Nephron progenitor cell (in vitro differentiated cells): ENCODE measurements at regions not wholly inside any gene's neighbourhood (a gene's known extent, or its start where the extent isn't known, plus 50 kb on each side); places are given as distances from the start of the nearest gene placed in this dataset.

Experiments used
- DNase-seq: peaks from one replicate; pipeline ENCODE4 v3.0.0; 2021
- H3K27ac Mint-ChIP-seq: 2 replicates; pipeline ENCODE4 v1.8.0; 2021; ENCODE audit warnings: mild to moderate bottlenecking, moderate library complexity, mixed read lengths
- H3K27me3 Mint-ChIP-seq: 2 replicates; pipeline ENCODE4 v1.8.0; 2021; ENCODE audit warnings: mild to moderate bottlenecking, low read depth, mixed read lengths; ENCODE audit not compliant: poor library complexity
- H3K36me3 Mint-ChIP-seq: 2 replicates; pipeline ENCODE4 v1.8.0; 2021; ENCODE audit warnings: low read depth, mixed read lengths
- H3K4me1 Mint-ChIP-seq: 2 replicates; pipeline ENCODE4 v1.8.0; 2021; ENCODE audit warnings: mixed read lengths
- H3K4me3 Mint-ChIP-seq: 2 replicates; pipeline ENCODE4 v1.8.0; 2021; ENCODE audit warnings: mild to moderate bottlenecking, moderate library complexity, mixed read lengths
- H3K9me3 Mint-ChIP-seq: 2 replicates; pipeline ENCODE4 v1.8.0; 2021; ENCODE audit warnings: mild to moderate bottlenecking, moderate library complexity, mixed read lengths
- TF ChIP-seq, protein P1 (sequence below): fragments of 200-600 bp; sonication (generic); IDR thresholded peaks from 2 replicates; pipeline ENCODE4 v1.5.0; 2021; ENCODE audit warnings: antibody characterized with exemption

DNA sequence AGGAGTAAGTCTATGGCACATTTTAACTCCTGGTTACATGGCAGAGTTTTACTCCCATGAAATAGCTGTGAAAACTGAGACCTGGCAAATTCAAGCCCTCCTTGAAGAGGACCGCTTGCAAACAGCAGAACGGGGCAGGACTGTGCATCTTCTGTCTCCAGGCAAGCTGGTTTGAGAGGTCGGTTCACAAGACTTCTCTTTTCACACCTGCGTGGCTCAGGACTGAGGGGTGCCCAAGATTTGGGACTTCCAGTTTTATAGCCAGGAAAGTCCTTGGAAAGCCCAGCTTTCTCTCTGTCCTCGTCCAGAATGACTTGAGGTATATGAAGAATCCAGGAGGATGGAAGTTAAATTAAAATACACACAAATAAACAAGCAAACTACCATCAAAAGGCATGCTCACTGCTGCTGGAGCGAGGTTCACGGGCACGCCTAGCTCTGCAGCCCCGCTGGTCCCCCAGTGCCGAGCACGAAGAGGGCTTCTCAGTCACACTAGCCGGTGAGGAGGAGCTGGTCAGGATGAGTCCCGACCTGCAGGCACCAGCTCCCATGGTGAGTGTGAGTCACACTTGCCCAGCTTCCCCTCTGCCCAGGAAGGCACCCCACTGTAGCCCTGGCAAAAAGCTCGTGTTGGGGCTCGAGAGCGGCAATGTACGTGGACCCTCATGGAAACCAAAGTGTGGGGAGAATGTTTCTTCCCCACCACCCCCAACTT, 1382.4 kb downstream of the BRD1 start:
- DNase-seq: no peak
- H3K4me1 Mint-ChIP-seq: peaks cover 4% of the 10 kb centered on the region
- no peaks in the 10 kb centered on the region for H3K9me3 Mint-ChIP-seq
- H3K27ac Mint-ChIP-seq: no peak overlapping the region
- no peak overlapping the region for H3K4me3 Mint-ChIP-seq
- peaks cover 11% of the 10 kb centered on the region for H3K27me3 Mint-ChIP-seq
- H3K36me3 Mint-ChIP-seq: no peaks in the 10 kb centered on the region
- TF ChIP-seq, protein P1, sequence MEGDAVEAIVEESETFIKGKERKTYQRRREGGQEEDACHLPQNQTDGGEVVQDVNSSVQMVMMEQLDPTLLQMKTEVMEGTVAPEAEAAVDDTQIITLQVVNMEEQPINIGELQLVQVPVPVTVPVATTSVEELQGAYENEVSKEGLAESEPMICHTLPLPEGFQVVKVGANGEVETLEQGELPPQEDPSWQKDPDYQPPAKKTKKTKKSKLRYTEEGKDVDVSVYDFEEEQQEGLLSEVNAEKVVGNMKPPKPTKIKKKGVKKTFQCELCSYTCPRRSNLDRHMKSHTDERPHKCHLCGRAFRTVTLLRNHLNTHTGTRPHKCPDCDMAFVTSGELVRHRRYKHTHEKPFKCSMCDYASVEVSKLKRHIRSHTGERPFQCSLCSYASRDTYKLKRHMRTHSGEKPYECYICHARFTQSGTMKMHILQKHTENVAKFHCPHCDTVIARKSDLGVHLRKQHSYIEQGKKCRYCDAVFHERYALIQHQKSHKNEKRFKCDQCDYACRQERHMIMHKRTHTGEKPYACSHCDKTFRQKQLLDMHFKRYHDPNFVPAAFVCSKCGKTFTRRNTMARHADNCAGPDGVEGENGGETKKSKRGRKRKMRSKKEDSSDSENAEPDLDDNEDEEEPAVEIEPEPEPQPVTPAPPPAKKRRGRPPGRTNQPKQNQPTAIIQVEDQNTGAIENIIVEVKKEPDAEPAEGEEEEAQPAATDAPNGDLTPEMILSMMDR: no peak

GRCh38 chr22:48444320-48445112, 1383.2 kb downstream of the BRD1 start:
- no peaks in the 10 kb centered on the region for H3K9me3 Mint-ChIP-seq
- H3K27ac Mint-ChIP-seq: no peak overlapping the region
- no peaks in the 10 kb centered on the region for H3K4me1 Mint-ChIP-seq
- peaks cover 11% of the 10 kb centered on the region for H3K27me3 Mint-ChIP-seq
- DNase-seq: no peak
- no peaks in the 10 kb centered on the region for H3K36me3 Mint-ChIP-seq
- TF ChIP-seq, protein P1: no peak
- H3K4me3 Mint-ChIP-seq: no peak overlapping the region

DNA sequence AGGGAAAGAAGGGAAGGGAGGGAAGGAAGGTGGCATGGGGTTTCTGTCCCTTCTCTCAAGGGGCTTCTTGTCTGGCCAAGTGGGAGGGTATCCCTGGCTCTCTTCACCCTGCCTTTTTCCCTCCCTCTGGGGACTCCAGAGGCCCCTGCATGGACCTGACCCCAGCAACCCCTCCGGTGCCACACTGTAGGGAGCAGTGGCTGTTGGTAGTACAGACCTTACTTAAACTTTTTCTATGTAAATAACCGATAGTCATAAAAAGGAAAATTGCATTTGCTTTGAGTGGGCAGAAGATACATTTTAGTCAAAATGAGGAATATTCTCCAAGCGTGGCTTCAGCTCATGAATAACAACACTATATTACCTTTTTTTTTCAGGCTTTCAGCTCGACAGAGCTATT, 1384.0 kb downstream of the BRD1 start:
- H3K4me3 Mint-ChIP-seq: no peak overlapping the region
- TF ChIP-seq, protein P1: no peak
- H3K4me1 Mint-ChIP-seq: no peaks in the 10 kb centered on the region
- H3K27me3 Mint-ChIP-seq: peaks cover 11% of the 10 kb centered on the region
- H3K9me3 Mint-ChIP-seq: no peaks in the 10 kb centered on the region
- no peaks in the 10 kb centered on the region for H3K36me3 Mint-ChIP-seq
- H3K27ac Mint-ChIP-seq: no peak overlapping the region
- no peak for DNase-seq

DNA sequence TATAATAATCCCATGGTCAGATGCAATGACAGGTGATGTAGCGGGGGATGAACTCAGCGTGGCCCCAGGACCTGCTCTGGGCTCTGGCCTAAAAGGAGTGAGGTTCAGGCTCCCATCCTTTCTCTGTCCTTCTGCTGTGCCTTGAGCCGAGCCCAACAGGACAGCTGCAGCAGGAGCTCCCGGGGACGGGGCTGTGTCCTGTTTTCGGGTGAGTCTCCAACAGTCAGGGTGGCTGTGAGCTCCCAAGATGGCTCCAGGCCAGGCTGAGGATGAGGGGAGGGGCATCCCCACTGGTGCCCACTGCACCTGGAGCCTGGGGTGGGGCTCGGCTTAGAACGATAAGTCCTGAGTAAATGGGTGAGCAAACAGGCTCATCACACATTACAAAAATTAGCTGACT, 1385.0 kb downstream of the BRD1 start:
- Mint-ChIP-seq H3K9me3 (no peaks in the 10 kb centered on the region), H3K4me3 (no peak overlapping the region), H3K36me3 (no peaks in the 10 kb centered on the region), H3K4me1 (no peaks in the 10 kb centered on the region), H3K27ac (no peak overlapping the region), H3K27me3 (peaks cover 11% of the 10 kb centered on the region)
- TF ChIP-seq, protein P1: no peak
- DNase-seq: no peak

- H3K4me1 Mint-ChIP-seq: no peaks in the 10 kb centered on the region
- no peak overlapping the region for H3K27ac Mint-ChIP-seq
- peaks cover 11% of the 10 kb centered on the region for H3K27me3 Mint-ChIP-seq
- TF ChIP-seq, protein P1: no peak
- H3K9me3 Mint-ChIP-seq: no peaks in the 10 kb centered on the region
- no peaks in the 10 kb centered on the region for H3K36me3 Mint-ChIP-seq
- no peak overlapping the region for H3K4me3 Mint-ChIP-seq
- no peak for DNase-seq
Measured at GRCh38 chr22:48441553-48441850, 1386.2 kb downstream of the BRD1 start.
